Neural progenitor cell (in vitro differentiated cells): ENCODE measurements at regions not wholly inside any gene's neighbourhood (a gene's known extent, or its start where the extent isn't known, plus 50 kb on each side); places are given as distances from the start of the nearest gene placed in this dataset.

Experiments used
- CTCF ChIP-seq: fragments of 200-600 bp; sonication (generic); IDR thresholded peaks from 2 replicates; pipeline ENCODE4 v1.5.1; 2017; ENCODE audit warnings: antibody characterized with exemption, mild to moderate bottlenecking
- EZH2 ChIP-seq: fragments of 200-600 bp; sonication (generic); IDR thresholded peaks from 2 replicates; pipeline ENCODE4 v1.6.1; 2017; ENCODE audit warnings: antibody characterized with exemption, mild to moderate bottlenecking, moderate library complexity

- TF ChIP-seq CTCF: no peak
- no peak for TF ChIP-seq EZH2
Observed at GRCh38 chr6:112980676-112981075, 633.5 kb downstream of the RFPL4B start.
